GM13977 (cell line): ENCODE measurements at regions not wholly inside any gene's neighbourhood (a gene's known extent, or its start where the extent isn't known, plus 50 kb on each side); places are given as distances from the start of the nearest gene placed in this dataset.

Experiments used
- DNase-seq: peaks from one replicate; pipeline ENCODE4 v3.0.0; 2012; ENCODE audit warnings: low spot score
- in situ Hi-C: fragments of 300-500 bp; cut with MboI; formaldehyde crosslinking; loops from one replicate; pipeline ENCODE4 v1.12.0; 2022; ENCODE audit warnings: low sequenced_read_pairs, low pct_unique_long_range_greater_than_20kb, mixed read lengths, inconsistent platforms; ENCODE audit not compliant: unreplicated experiment
- TF ChIP-seq, protein P1 (sequence below): IDR thresholded peaks from 2 replicates; pipeline ENCODE4 v1.5.1; 2012; ENCODE audit warnings: mild to moderate bottlenecking, control low read depth; ENCODE audit not compliant: insufficient read depth; ENCODE audit errors: extremely low read depth, missing control alignments

- DNase-seq, result no peak
- TF ChIP-seq, protein P1, sequence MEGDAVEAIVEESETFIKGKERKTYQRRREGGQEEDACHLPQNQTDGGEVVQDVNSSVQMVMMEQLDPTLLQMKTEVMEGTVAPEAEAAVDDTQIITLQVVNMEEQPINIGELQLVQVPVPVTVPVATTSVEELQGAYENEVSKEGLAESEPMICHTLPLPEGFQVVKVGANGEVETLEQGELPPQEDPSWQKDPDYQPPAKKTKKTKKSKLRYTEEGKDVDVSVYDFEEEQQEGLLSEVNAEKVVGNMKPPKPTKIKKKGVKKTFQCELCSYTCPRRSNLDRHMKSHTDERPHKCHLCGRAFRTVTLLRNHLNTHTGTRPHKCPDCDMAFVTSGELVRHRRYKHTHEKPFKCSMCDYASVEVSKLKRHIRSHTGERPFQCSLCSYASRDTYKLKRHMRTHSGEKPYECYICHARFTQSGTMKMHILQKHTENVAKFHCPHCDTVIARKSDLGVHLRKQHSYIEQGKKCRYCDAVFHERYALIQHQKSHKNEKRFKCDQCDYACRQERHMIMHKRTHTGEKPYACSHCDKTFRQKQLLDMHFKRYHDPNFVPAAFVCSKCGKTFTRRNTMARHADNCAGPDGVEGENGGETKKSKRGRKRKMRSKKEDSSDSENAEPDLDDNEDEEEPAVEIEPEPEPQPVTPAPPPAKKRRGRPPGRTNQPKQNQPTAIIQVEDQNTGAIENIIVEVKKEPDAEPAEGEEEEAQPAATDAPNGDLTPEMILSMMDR, result no peak
- in situ Hi-C loops, result no loop called here
Observed at GRCh38 chr2:65639156-65639864, 206.9 kb upstream of the SPRED2 start.

DNA sequence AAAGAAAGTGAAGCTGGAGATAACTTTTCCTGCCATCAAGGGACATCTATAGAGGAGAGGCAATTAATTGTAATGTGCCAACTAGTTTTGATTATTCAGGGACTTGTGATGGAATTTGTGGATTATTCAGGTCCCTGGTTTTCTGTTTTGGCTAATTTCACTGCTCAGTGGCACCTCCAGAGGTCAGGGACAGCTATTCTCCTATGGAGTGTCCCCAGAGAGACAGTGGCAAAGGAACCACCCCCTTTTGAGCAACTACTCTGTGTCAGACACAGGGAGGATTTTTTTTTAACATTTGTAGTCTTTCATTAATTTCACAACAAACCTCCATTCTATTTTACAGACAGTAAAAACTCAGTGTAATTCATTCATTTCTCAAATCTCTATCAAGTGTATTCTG lies 206.0 kb upstream of the SPRED2 start:
- in situ Hi-C loops, result no loop called here
- TF ChIP-seq, protein P1, result no peak
- DNase-seq, result no peak

GRCh38 chr2:65636813-65637483 lies 204.5 kb upstream of the SPRED2 start:
- TF ChIP-seq, protein P1, result no peak
- no peak for DNase-seq
- in situ Hi-C loops, result no loop called here

- no peak for DNase-seq
- TF ChIP-seq, protein P1, result no peak
- in situ Hi-C loops, result no loop called here
Observed at GRCh38 chr2:65636024-65636423, 203.6 kb upstream of the SPRED2 start.

- in situ Hi-C loops, result no loop called here
- DNase-seq, result no peak
Observed at GRCh38 chr2:65634304-65634703, 201.9 kb upstream of the SPRED2 start.

DNA sequence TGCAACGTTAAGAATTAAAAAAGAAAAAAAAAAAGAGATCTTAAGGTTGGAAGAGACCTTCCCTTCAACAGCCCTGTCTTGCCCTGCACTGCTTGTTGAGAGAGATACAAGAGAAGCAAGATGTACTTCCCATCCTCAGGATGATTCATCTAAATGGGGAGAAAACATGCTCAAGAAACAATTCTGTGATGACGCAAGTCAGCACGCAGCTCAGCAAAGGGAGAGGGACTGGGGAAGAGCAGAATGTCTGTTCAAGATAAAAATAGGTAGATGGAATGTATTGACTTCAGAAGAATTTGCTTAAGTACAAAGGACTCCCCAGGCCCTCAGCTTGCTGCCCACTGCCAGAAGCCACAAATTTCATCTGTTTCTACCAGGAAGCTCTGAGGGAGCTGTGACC lies 198.2 kb upstream of the SPRED2 start:
- TF ChIP-seq, protein P1, result no peak

More at GRCh38 chr2:65634304-65634703, 201.9 kb upstream of the SPRED2 start:
- TF ChIP-seq, protein P1, result no peak

More for the DNA sequence above, 198.2 kb upstream of the SPRED2 start:
- DNase-seq, result no peak
- in situ Hi-C loops, result no loop called here
